Loucy (cell line): ENCODE measurements at regions not wholly inside any gene's neighbourhood (a gene's known extent, or its start where the extent isn't known, plus 50 kb on each side); places are given as distances from the start of the nearest gene placed in this dataset.

ENCODE experiments used
- EZH2phosphoT487 ChIP-seq: fragments of 200-600 bp; IDR thresholded peaks from 2 replicates; pipeline ENCODE4 v1.6.1; 2018; ENCODE audit warnings: antibody characterized with exemption, mild to moderate bottlenecking, moderate library complexity, borderline replicate concordance
- TF ChIP-seq, protein P1 (sequence below): fragments of 200-600 bp; sonication (generic); conservative IDR thresholded peaks from 2 replicates; pipeline ENCODE4 v1.5.1; 2014; ENCODE audit warnings: mild to moderate bottlenecking, antibody characterized with exemption, low read length

DNA sequence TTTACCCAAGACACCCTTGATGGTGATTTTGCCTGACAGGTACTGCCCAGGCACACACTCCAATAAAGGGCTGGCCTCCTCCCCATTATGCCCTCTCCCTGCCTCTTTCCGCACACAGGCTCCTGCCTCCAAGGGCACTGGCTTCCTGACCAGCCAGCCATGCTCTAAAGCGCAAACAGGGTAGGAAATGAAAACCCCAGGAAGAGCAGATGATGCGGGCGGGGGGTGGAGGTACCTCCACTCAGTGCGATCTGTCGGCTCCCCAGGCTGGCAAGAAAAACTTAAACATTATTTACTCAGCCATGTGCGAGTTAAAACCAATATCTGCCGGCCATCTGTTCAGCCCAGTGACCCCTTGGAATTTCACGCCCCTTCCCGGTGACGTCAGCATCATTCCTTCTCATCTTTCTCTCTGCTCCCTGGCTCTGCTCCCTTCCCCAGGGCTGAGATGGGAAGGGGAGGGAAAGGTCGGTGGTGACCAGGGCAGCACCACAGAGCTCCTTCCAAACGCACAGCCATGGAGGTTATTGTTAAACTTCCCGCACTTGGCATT is 262.5 kb downstream of the CBLN1 start:
- TF ChIP-seq, protein P1, sequence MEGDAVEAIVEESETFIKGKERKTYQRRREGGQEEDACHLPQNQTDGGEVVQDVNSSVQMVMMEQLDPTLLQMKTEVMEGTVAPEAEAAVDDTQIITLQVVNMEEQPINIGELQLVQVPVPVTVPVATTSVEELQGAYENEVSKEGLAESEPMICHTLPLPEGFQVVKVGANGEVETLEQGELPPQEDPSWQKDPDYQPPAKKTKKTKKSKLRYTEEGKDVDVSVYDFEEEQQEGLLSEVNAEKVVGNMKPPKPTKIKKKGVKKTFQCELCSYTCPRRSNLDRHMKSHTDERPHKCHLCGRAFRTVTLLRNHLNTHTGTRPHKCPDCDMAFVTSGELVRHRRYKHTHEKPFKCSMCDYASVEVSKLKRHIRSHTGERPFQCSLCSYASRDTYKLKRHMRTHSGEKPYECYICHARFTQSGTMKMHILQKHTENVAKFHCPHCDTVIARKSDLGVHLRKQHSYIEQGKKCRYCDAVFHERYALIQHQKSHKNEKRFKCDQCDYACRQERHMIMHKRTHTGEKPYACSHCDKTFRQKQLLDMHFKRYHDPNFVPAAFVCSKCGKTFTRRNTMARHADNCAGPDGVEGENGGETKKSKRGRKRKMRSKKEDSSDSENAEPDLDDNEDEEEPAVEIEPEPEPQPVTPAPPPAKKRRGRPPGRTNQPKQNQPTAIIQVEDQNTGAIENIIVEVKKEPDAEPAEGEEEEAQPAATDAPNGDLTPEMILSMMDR, result no peak
- no peak for TF ChIP-seq EZH2phosphoT487
